ENCODE measurements at regions not wholly inside any gene's neighbourhood (a gene's known extent, or its start where the extent isn't known, plus 50 kb on each side); places are given as distances from the start of the nearest gene placed in this dataset.

DNA sequence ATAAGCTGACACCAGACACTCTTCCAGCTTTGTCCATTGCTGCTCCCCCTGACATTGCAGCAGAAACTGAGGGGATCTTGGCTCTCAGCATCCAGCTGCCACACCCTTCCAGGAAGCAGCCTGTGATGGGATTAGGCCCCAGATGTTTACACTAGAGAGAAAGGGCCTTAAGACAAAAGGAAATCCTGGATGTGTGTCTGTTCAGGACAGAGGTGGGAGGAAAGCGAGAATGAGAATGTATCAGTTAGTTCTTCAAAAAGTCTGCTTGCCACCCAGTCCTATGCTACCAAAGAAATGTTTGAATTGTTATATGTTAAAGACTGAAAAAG, 58.8 kb downstream of the HES1 start:
- TF ChIP-seq, protein P1, sequence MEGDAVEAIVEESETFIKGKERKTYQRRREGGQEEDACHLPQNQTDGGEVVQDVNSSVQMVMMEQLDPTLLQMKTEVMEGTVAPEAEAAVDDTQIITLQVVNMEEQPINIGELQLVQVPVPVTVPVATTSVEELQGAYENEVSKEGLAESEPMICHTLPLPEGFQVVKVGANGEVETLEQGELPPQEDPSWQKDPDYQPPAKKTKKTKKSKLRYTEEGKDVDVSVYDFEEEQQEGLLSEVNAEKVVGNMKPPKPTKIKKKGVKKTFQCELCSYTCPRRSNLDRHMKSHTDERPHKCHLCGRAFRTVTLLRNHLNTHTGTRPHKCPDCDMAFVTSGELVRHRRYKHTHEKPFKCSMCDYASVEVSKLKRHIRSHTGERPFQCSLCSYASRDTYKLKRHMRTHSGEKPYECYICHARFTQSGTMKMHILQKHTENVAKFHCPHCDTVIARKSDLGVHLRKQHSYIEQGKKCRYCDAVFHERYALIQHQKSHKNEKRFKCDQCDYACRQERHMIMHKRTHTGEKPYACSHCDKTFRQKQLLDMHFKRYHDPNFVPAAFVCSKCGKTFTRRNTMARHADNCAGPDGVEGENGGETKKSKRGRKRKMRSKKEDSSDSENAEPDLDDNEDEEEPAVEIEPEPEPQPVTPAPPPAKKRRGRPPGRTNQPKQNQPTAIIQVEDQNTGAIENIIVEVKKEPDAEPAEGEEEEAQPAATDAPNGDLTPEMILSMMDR (IDR thresholded peaks at IDR 0.05), result no peak
- no peak for TF ChIP-seq POLR2A (IDR thresholded peaks at IDR 0.05)
